ENCODE measurements at regions not wholly inside any gene's neighbourhood (a gene's known extent, or its start where the extent isn't known, plus 50 kb on each side); places are given as distances from the start of the nearest gene placed in this dataset.

- TF ChIP-seq EZH2 (IDR thresholded peaks at IDR 0.05; ENCODE audit: low read length, missing control alignments) (no peak), CTCF (conservative IDR thresholded peaks at IDR 0.05 in 1 of 2, IDR thresholded peaks at IDR 0.05 in 1 of 2; ENCODE audit: low read depth in 1 of 2, low read length in 2 of 2) (no peak)
Observed at GRCh38 chr5:17801595-17801994, 167.3 kb downstream of the TAF11L14 start.
